ENCODE measurements at regions not wholly inside any gene's neighbourhood (a gene's known extent, or its start where the extent isn't known, plus 50 kb on each side); places are given as distances from the start of the nearest gene placed in this dataset.
A peak's percentile ranks its signal among the peaks of the same experiment; 100 is the strongest.

DNA sequence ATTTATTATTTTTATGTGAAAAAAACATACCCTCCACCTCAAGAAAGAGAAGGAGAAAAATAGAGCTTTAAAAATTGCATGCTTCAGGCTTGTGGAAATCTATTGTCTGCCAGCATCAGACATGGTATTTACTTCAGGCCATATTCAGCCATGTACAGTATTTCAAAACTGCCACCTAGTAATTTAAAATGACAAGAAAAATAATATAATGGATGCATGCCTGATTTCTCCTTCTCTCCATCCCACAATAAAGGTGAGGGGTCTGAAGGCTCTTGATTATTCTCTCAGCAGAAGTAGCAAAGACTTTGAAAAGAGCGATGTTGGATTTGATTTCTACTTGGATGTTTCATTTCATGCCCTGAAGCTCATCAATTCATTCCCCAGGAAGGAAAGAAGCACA is 250.7 kb downstream of the TBC1D4 start:
- ATAC-seq (no peak), DNase-seq (no peak)
- intact Hi-C loops (cut with DNase I, micrococcal nuclease): no loop called here

DNA sequence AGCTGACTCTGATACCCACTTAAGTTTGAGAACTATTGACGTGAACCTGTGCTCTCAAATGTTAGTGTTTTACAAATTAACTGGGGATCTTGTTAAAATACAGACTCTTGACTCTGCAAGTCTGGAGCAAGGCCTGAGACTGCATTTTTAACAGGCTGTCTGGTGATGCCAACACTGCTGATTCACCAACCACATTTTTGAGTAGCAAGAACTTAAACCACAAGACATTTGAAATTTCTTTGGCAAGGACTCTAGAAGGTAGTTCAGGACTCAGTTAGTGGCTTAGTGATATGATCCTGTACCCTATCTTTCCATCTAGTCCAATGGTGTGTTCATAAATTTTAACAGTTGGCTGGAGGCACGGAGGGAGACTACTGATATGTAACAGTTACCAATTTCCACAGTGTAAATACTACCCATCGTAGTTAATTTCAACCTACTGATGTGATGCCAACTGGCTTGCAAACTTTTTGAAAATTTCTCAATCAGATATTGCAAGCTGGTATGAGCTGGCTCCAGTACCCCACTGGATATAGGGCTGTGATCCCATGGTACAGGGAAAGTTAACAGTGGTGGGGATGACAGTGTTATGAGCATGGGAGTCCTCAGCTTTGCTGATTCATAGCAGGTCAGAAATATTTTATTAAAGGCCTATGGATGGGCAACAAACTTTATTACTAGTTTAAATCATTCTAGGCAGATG is 255.1 kb downstream of the TBC1D4 start:
- ATAC-seq: no peak
- intact Hi-C loops (cut with DNase I, micrococcal nuclease): no loop called here

DNA sequence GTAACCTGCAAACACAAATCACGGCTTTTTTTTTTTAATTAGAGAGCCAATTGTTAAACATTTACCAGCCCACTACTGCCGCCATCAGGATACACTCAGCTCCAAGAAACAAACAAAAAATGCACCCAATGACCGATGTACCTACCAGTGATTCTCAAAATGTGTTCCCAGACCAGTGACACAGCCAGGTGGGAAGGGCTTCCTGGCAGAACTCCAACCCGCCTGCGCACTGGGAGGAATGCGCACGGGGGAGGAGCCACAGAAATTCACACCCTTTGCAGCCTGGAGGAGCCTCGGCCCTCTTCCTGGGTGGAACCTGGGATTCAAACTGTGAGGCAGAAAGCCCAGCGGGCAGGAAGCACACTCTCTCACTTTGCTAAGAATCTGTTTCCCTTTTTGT is 255.9 kb downstream of the TBC1D4 start:
- ATAC-seq (no peak), DNase-seq (no peak)
- intact Hi-C loops (cut with DNase I, micrococcal nuclease): no loop called here

More for the DNA sequence above, 255.1 kb downstream of the TBC1D4 start:
- DNase-seq: no peak

GRCh38 chr13:75225288-75226032 is 256.5 kb downstream of the TBC1D4 start:
- DNase-seq (no peak), ATAC-seq (no peak)
- intact Hi-C loops (cut with DNase I, micrococcal nuclease): no loop called here

DNA sequence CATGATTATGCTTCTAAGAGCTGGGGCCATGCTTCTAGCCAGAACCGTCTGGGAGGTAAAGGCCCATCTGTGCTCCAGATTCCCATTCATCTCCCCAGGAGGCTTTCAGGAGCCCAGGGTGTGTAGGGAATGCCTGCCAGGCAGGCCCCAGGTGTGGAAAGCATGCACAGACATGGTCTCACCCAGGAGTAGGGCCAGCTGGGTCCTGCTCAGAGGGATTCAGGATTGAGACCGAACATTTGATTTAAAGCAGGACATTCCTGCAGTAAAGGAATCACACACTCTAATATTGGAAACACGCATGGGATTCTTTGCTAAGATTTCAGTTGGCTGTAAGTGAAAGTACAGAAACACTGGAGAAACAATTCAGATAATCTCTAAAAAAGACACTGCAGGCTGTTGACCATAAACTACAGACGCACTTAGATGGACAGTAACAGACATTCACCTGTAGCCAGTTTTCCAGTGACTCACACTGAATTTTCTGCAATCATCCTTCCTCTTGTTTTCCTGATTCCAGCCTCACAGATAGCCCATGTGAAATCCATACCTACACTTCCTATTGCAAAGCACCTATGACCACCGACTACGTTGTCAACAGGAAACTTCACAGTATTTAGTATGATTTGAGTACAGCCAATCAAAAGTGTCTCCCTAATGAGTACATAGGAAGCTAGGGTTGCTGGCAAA is 257.8 kb downstream of the TBC1D4 start:
- ATAC-seq (no peak), DNase-seq (no peak)
- intact Hi-C loops (cut with DNase I, micrococcal nuclease): loop anchor here in 1 of 2 donors (5.0 kb wide), 1 partner anchor 1467 kb away; no protein-coding TSS in a partner anchor

- ATAC-seq: no peak
- DNase-seq: no peak
- intact Hi-C loops (cut with DNase I, micrococcal nuclease): loop anchor here in 1 of 2 donors (5.0 kb wide), 1 partner anchor 1465 kb away; no protein-coding TSS in a partner anchor
These were observed 259.9 kb downstream of the TBC1D4 start for GRCh38 chr13:75222031-75222430.

DNA sequence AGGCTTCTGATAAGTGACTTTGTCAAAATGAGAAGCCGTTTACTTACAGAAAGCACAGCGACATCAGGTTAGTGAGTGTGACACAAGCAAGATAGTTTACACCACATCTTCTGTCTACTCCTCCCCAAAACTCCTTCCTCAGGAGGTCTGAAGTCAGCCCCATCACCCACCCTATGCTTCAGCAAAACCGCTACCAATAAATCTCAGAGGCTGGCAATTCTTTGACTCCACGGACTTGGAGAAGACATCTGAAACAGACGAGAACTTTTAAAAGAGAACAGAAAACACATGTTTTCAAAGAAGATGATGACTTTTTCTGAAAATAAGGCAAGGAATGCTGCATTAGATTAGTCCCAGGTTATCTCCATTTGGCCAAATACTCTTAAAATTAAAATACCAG is 261.1 kb downstream of the TBC1D4 start:
- no peak for ATAC-seq
- DNase-seq: no peak
- intact Hi-C loops (cut with DNase I, micrococcal nuclease): loop anchor here in 1 of 2 donors (5.0 kb wide), 1 partner anchor 1464 kb away; no protein-coding TSS in a partner anchor

GRCh38 chr13:75220238-75220542 is 261.8 kb downstream of the TBC1D4 start:
- intact Hi-C loops (cut with DNase I, micrococcal nuclease): loop anchor here in 1 of 2 donors (5.0 kb wide), 1 partner anchor 1463 kb away; no protein-coding TSS in a partner anchor
- no peak for DNase-seq
- no peak for ATAC-seq

DNA sequence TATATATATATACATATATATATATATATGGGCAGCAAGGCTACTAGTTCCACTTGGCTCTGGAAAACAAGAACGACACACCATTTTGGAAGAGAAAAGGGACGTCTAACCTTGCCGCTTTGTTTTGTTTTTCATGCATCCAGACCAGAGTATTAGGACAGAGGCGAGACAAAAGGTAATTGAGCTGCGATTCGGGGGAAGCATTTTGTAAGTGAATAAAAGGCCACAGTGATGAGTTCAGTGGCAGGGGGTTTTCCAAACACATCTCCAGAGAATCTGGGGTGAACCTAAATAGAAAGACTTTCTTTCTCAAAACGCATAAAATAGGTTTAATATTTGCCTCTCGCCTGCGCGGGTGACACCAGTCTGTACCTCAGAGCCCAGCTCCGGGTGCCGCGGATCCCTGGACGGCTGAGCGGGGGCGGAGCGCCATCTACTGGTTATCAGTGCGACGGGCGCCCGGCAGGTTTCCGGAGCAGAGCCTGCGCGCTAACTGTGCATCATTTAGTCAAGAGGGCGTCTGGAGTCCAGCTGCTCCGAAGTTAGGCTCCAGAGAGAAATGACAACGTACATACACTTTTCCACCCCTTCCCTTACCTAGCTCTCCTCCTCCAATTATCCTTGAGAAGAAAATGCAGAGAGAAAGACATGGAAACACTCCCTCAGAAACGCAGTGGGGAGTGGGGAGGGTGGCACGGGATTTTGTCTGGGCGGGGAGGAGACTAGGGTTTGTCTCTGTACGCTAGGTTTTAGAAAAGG is 262.3 kb downstream of the TBC1D4 start:
- ATAC-seq (peak; percentile 97), DNase-seq (peak; percentile 45 to 85)
- intact Hi-C loops (cut with DNase I, micrococcal nuclease): loop anchor here in 1 of 2 donors (5.0 to 10.0 kb wide), 2 partner anchors 1385 to 1462 kb away; no protein-coding TSS in a partner anchor

DNA sequence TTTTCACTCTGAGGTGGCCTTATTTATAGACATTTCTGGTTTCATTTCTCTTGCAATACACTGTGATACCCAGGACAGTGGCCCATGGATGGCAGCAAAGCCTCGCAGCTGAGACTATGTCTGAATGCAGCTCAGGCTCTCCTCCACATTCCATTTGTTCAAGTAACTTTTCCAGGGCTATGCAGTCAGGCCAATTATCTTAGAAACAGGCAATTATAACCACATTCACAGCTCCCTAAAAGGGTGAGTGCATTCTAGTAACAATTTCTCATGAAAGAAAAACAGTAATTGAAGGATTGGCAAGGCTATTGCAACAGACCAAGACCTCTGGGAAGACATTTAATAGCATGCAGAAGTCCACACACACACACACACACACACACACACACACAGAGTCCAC is 264.0 kb downstream of the TBC1D4 start:
- intact Hi-C loops (cut with DNase I, micrococcal nuclease): loop anchor here in 1 of 2 donors (10.0 kb wide), 1 partner anchor 1383 kb away; no protein-coding TSS in a partner anchor
- DNase-seq (no peak), ATAC-seq (no peak)

DNA sequence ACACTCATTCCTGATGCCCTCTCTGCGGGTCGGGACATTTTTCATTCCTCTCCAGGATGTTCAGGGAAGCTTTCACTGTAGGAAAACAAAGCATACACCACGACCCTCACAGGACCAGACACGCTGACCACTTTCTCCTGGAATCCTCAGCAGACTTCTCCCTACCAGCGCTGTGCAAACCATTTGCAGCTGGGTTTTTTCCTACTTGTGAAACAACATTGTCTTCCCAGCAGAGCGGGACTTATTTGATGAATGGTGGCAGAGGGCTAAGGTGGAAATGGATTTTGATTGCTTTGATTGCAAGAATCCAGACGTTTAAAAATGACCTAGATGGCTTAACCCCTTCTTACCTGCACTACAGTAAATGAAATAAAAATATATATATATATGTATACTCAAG is 265.9 kb downstream of the TBC1D4 start:
- ATAC-seq (no peak), DNase-seq (no peak)
- intact Hi-C loops (cut with DNase I, micrococcal nuclease): loop anchor here in 1 of 2 donors (10.0 kb wide), 1 partner anchor 1381 kb away; no protein-coding TSS in a partner anchor

- intact Hi-C loops (cut with DNase I, micrococcal nuclease): loop anchor here in 1 of 2 donors (10.0 kb wide), 1 partner anchor 1380 kb away; no protein-coding TSS in a partner anchor
- DNase-seq (no peak), ATAC-seq (no peak)
These were observed 267.1 kb downstream of the TBC1D4 start for GRCh38 chr13:75214846-75215245.

DNA sequence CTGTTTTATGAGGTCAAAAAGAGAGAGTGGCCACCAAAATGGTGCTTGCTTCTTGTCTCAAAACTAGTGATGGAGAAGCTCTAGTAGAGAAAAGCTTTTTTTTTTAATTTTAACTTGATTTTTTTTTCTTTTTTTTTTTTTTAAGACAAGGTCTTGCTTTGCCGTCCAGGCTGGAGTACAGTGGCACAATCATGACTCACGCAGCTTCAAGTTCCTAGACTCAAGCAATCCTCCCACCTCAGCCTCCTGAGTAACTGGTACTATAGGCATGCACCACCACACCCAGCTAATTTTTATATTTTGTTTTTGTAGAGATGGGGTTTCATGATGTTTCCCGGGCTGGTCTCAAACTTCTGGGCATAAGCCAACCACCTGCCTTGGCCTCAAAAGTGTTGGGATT is 279.0 kb downstream of the TBC1D4 start:
- intact Hi-C loops (cut with DNase I, micrococcal nuclease): no loop called here

GRCh38 chr13:75197803-75198202 is 284.2 kb downstream of the TBC1D4 start:
- ATAC-seq: no peak
- no peak for DNase-seq

More for the DNA sequence above, 279.0 kb downstream of the TBC1D4 start:
- ATAC-seq (no peak), DNase-seq (no peak)

GRCh38 chr13:75196147-75196837 is 285.7 kb downstream of the TBC1D4 start:
- DNase-seq (no peak), ATAC-seq (no peak)
- intact Hi-C loops (cut with DNase I, micrococcal nuclease): no loop called here

More at GRCh38 chr13:75197803-75198202, 284.2 kb downstream of the TBC1D4 start:
- intact Hi-C loops (cut with DNase I, micrococcal nuclease): no loop called here

DNA sequence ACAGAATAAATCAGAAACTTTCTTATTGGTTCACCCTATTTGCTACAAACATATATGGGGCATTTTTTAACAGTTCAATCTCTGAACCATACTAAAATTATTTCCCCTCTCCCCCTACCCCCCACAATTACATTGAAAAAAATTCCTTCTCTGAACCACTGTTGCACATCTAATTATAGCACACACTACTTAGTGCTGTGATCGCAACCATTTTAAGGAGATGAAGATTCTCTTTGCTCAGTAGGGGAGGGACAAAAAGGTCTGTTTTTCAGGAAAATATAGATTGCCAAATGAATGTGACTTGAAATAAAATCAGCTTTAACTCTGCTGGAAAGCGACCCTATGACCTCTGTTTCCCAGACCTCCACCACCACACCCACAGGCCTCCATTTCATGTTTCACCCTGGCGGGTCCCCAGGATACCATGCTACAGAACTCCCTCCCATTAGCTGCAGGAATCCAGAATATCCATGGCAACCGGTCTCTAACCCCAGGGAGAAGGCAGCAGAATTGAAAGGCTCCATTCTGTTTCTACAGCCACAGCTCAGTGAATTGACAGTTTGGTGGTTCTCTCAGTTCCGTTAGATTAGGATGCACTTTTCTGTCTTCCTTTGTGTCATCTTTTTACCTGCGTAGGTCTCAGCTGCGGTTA is 286.3 kb downstream of the TBC1D4 start:
- no peak for DNase-seq
- intact Hi-C loops (cut with DNase I, micrococcal nuclease): no loop called here
- no peak for ATAC-seq

DNA sequence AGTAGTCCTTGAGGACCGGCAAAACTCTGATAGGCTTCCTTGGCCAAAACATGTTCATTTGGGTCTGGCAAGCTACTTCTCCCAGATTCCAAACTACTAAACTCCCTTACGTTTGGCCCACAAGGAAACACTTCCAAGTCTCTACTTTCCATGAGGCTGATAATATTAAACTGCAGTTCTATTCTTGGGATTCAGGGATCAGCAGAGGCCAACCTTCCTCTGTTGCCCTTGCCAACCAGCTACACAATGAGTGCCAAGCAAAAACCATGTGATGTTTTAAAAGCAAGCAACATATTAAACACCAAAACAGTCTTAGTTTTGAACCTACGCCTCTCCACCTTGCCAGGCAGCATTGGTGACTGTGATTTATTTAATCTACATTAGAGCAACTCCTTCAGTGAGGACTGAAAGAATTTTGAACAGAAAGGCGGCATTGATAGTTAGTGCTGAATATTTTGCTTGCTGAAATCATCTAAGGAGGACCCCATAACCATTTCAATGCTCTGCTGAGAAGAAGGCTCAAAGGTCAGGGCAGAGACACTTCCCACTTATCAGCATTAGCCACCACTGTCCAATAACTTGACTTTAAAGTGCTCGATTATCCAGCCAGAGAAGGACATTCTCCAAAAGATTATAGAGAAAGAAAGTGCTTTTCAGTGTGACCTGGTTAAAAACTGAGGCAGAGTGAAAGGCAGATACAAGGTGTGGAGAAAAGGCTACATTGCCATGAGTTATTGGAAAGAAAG is 287.1 kb downstream of the TBC1D4 start:
- DNase-seq: no peak
- no peak for ATAC-seq
- intact Hi-C loops (cut with DNase I, micrococcal nuclease): no loop called here
